OCI-LY7 (cell line): ENCODE measurements at regions not wholly inside any gene's neighbourhood (a gene's known extent, or its start where the extent isn't known, plus 50 kb on each side); places are given as distances from the start of the nearest gene placed in this dataset.

ENCODE experiments used
- BruUV-seq: library from RNA; stranded (reverse); fragments of 400-500 nt; replicated peaks from 2 replicates; lab custom pipeline; 2021; lab: Mats Ljungman, UMichigan
- CTCF ChIA-PET: fragments of 300-600 bp; sonication (Branson Sonifier 250); formaldehyde crosslinking; loops from one replicate; lab custom pipeline; 2022; ENCODE audit warnings: antibody characterized with exemption; ENCODE audit not compliant: unreplicated experiment; lab: Charles Lee
- POLR2A ChIA-PET: fragments of 300-600 bp; sonication (Branson Sonifier 250); formaldehyde crosslinking; loops from one replicate; lab custom pipeline; 2022; ENCODE audit warnings: antibody characterized with exemption; lab: Charles Lee
- DNase-seq: peaks from one replicate; pipeline ENCODE4 v3.0.0-alpha.2; 2015; ENCODE audit warnings: low spot score
- H2AFZ ChIP-seq: fragments of 200-600 bp; sonication (generic), shearing (Covaris generic); 2 replicates; pipeline ENCODE4 v1.6.1; 2014; ENCODE audit warnings: mild to moderate bottlenecking, antibody characterized with exemption, low read length, moderate library complexity
- H3K27ac ChIP-seq: fragments of 200-600 bp; sonication (generic); 2 replicates; pipeline ENCODE4 v1.5.1; 2014; ENCODE audit warnings: mixed run types, low read depth, mild to moderate bottlenecking, moderate library complexity, low read length, inconsistent platforms; ENCODE audit not compliant: poor library complexity, severe bottlenecking
- H3K36me3 ChIP-seq: fragments of 200-600 bp; sonication (generic); 2 replicates; pipeline ENCODE4 v1.6.1; 2014; ENCODE audit warnings: mild to moderate bottlenecking, antibody characterized with exemption, low read length, moderate library complexity, mixed read lengths; ENCODE audit not compliant: insufficient read depth
- H3K4me1 ChIP-seq: fragments of 200-600 bp; sonication (generic); 2 replicates; pipeline ENCODE4 v1.5.1; 2014; ENCODE audit warnings: mild to moderate bottlenecking, low read length; ENCODE audit not compliant: insufficient read depth, poor library complexity, severe bottlenecking
- H3K4me2 ChIP-seq: fragments of 200-600 bp; sonication (generic); 2 replicates; pipeline ENCODE4 v1.6.1; 2014; ENCODE audit warnings: mild to moderate bottlenecking, low read length
- H3K4me3 ChIP-seq: fragments of 200-600 bp; sonication (generic); 2 replicates; pipeline ENCODE4 v1.5.1; 2014; ENCODE audit warnings: mild to moderate bottlenecking, low read depth, low read length; ENCODE audit not compliant: poor library complexity, severe bottlenecking
- H3K79me2 ChIP-seq: fragments of 200-600 bp; sonication (generic); 2 replicates; pipeline ENCODE4 v1.6.1; 2016; ENCODE audit warnings: low read depth, mild to moderate bottlenecking, low read length, moderate library complexity, mixed read lengths; ENCODE audit not compliant: insufficient read depth
- H3K9me2 ChIP-seq: fragments of 200-600 bp; sonication (generic); 2 replicates; pipeline ENCODE4 v1.6.1; 2016; ENCODE audit warnings: mild to moderate bottlenecking, low read length, mixed read lengths; ENCODE audit not compliant: insufficient read depth
- H3K9me3 ChIP-seq: fragments of 200-600 bp; sonication (generic); 2 replicates; pipeline ENCODE4 v1.6.1; 2014; ENCODE audit warnings: mild to moderate bottlenecking, mixed run types, low read length, mixed read lengths
- H4K20me1 ChIP-seq: fragments of 200-600 bp; sonication (generic); 2 replicates; pipeline ENCODE4 v1.6.1; 2014; ENCODE audit warnings: mild to moderate bottlenecking, antibody characterized with exemption, low read length, moderate library complexity, mixed read lengths; ENCODE audit not compliant: insufficient read depth
- CTCF ChIP-seq: fragments of 200-600 bp; sonication (generic); conservative IDR thresholded peaks from 2 replicates; pipeline ENCODE4 v1.5.1; 2014; ENCODE audit warnings: mild to moderate bottlenecking, antibody characterized with exemption, low read length, moderate library complexity, mixed read lengths
- EZH2phosphoT487 ChIP-seq: fragments of 200-600 bp; sonication (generic); IDR thresholded peaks from 2 replicates; pipeline ENCODE4 v1.6.1; 2018; ENCODE audit warnings: low read depth, borderline replicate concordance, mild to moderate bottlenecking, mixed run types, antibody characterized with exemption, low read length, moderate library complexity, mixed read lengths
- intact Hi-C: fragments of 100-400 bp; cut with micrococcal nuclease; formaldehyde crosslinking; loops from one replicate; pipeline ENCODE4 v1.10.0; 2022; ENCODE audit not compliant: unreplicated experiment

DNA sequence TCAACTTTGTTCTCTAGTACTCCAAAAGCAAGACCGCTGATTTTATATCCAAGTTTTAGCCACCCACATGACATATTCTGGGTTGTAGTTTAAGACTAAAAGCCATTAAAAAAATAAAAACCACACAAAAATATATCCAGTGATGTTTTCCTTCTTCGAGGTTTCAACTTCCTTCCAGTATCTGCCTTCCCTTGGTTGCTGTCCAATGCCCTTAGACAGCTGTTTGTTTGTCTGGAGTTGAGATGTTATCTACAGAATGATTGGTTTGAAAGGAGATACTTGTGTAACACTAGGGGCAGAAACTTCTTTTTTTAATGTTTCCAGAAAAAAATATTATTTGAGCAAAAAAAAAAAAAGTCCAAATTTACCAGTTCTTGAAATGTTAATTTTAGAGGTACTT, 591.5 kb upstream of the PCDH9 start:
- CTCF ChIA-PET, result no interaction called here
- no TSS peak for BruUV-seq

GRCh38 chr13:67806796-67807195, 576.7 kb upstream of the PCDH9 start:
- CTCF ChIA-PET, result no interaction called here

More for the DNA sequence above, 591.5 kb upstream of the PCDH9 start:
- H3K36me3 ChIP-seq, result no peaks in the 10 kb centered on the region
- no peaks in the 10 kb centered on the region for H3K4me1 ChIP-seq
- H3K4me2 ChIP-seq, result no peak overlapping the region
- no peaks in the 10 kb centered on the region for H3K79me2 ChIP-seq
- TF ChIP-seq EZH2phosphoT487 (no peak), CTCF (no peak)
- no peaks in the 10 kb centered on the region for H3K9me3 ChIP-seq
- POLR2A ChIA-PET, result no interaction called here
- no peak overlapping the region for H2AFZ ChIP-seq
- no peak overlapping the region for H3K4me3 ChIP-seq
- no peaks in the 10 kb centered on the region for H4K20me1 ChIP-seq
- no peak for DNase-seq
- intact Hi-C loops, result no loop called here
- H3K9me2 ChIP-seq, result no peaks in the 10 kb centered on the region
- H3K27ac ChIP-seq, result no peak overlapping the region

More at GRCh38 chr13:67806796-67807195, 576.7 kb upstream of the PCDH9 start:
- BruUV-seq, result no TSS peak
- Histone ChIP-seq H3K27ac (no peak overlapping the region), H3K9me2 (no peaks in the 10 kb centered on the region), H4K20me1 (no peaks in the 10 kb centered on the region), H3K36me3 (no peaks in the 10 kb centered on the region), H3K4me2 (no peak overlapping the region), H2AFZ (no peak overlapping the region), H3K4me3 (no peak overlapping the region), H3K4me1 (no peaks in the 10 kb centered on the region), H3K9me3 (no peaks in the 10 kb centered on the region), H3K79me2 (no peaks in the 10 kb centered on the region)
- DNase-seq, result no peak
- POLR2A ChIA-PET, result no interaction called here
- TF ChIP-seq EZH2phosphoT487, result no peak
- TF ChIP-seq CTCF, result no peak
- intact Hi-C loops, result no loop called here
